ENCODE measurements at regions not wholly inside any gene's neighbourhood (a gene's known extent, or its start where the extent isn't known, plus 50 kb on each side); places are given as distances from the start of the nearest gene placed in this dataset.

- DNase-seq, result no peak
Measured at GRCh38 chr7:130970696-130971095, 236.7 kb upstream of the KLF14 start.

GRCh38 chr7:130971297-130971696 lies 237.3 kb upstream of the KLF14 start:
- peak in 1 of 2 donors; percentile 64 for DNase-seq

GRCh38 chr7:130972201-130972600 lies 238.2 kb upstream of the KLF14 start:
- no peak for DNase-seq

- DNase-seq, result no peak
Measured at GRCh38 chr7:130973637-130974036, 239.6 kb upstream of the KLF14 start.

GRCh38 chr7:130974169-130974568 lies 240.2 kb upstream of the KLF14 start:
- no peak for DNase-seq

GRCh38 chr7:130974794-130975193 lies 240.8 kb upstream of the KLF14 start:
- DNase-seq, result no peak

GRCh38 chr7:130975731-130976130 lies 241.7 kb upstream of the KLF14 start:
- DNase-seq, result no peak

GRCh38 chr7:130982160-130982638 lies 248.2 kb upstream of the KLF14 start:
- DNase-seq, result no peak

- no peak for DNase-seq
Measured at GRCh38 chr7:130982651-130983050, 248.6 kb upstream of the KLF14 start.

GRCh38 chr7:130985361-130985760 lies 251.4 kb upstream of the KLF14 start:
- DNase-seq, result no peak

GRCh38 chr7:130986261-130986690 lies 252.3 kb upstream of the KLF14 start:
- DNase-seq, result no peak

GRCh38 chr7:130987092-130987491 lies 253.1 kb upstream of the KLF14 start:
- DNase-seq, result no peak

GRCh38 chr7:130988443-130988842 lies 254.4 kb upstream of the KLF14 start:
- no peak for DNase-seq

GRCh38 chr7:130989101-130989795 lies 255.2 kb upstream of the KLF14 start:
- DNase-seq, result no peak

GRCh38 chr7:130990178-130990832 lies 256.3 kb upstream of the KLF14 start:
- DNase-seq, result no peak

- no peak for DNase-seq
Measured at GRCh38 chr7:130993671-130994365, 259.8 kb upstream of the KLF14 start.

GRCh38 chr7:130994378-130995115 lies 260.5 kb upstream of the KLF14 start:
- no peak for DNase-seq

- DNase-seq, result no peak
Measured at GRCh38 chr7:130995252-130996081, 261.5 kb upstream of the KLF14 start.

GRCh38 chr7:130996205-130996832 lies 262.3 kb upstream of the KLF14 start:
- no peak for DNase-seq

- no peak for DNase-seq
Measured at GRCh38 chr7:130996833-130997231, 262.8 kb upstream of the KLF14 start.

- DNase-seq, result no peak
Measured at GRCh38 chr7:130998993-130999602, 265.1 kb upstream of the KLF14 start.

Measured in stimulated activated CD4-positive, alpha-beta T cell treated with anti-CD3 and anti-CD28 coated beads, Interleukin-2, amount 100 ng/mL, for 48 hours (primary cell).